Fibroblast of upper back skin (primary cell): ENCODE measurements at regions not wholly inside any gene's neighbourhood (a gene's known extent, or its start where the extent isn't known, plus 50 kb on each side); places are given as distances from the start of the nearest gene placed in this dataset.
A peak's percentile ranks its signal among the peaks of the same experiment; 100 is the strongest.
"Not testable (repeated sequence)": the region's sequence is repeated elsewhere in the genome, so short reads cannot be mapped to it uniquely, and the experiment has no call there.

Experiments used
- DNase-seq: peaks from one replicate; pipeline ENCODE4 v3.0.0-alpha.2; 2013

DNA sequence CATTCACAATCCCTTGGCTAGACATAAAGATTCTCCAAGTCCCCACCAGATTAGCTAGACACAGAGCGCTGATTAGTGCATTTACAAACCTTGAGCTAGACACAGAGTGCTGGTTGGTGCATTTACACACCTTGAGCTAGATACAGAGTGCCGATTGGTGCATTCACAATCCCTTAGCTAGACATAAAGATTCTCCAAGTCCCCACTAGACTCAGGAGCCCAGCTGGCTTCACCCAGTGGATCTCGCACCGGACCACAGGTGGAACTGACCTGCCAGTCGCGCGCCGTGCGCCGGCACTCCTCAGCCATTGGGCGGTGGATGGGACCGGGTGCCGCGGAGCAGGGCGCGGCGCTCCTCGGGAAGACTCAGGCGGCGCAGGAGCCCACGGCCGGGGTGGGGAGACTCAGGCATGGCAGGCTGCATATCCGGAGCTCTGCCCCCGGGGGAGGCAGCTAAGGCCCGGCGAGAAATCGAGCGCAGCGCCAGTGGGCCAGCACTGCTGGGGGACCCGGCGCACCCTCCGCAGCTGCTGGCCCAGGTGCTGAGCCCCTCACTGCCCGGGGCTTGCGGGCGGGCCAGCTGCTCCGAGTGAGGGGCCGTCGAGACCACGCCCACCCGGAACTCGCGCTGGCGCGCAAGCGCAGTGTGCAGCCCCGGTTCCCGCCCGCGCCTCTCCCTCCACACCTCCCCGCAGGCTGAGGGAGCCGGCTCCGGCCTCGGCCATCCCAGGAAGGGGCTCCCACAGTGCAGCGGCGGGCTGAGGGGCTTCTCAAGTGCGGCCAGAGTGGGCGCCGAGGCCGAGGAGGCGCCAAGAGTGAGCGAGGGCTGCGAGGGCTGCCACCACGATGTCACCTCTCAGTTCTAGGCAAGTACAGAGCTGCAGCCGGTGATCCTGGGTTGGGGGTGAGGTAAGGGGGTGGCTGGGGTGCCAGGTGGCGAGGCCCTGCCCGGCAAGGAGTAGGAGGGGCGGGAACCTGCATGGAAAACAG, 773.7 kb upstream of the CITED2 start:
- DNase-seq = not testable (repeated sequence)

- DNase-seq = no peak
Observed at GRCh38 chr6:140140891-140141290, 766.4 kb upstream of the CITED2 start.

GRCh38 chr6:140138311-140139010, 764.0 kb upstream of the CITED2 start:
- no peak for DNase-seq

- no peak for DNase-seq
Observed at GRCh38 chr6:140134224-140134623, 759.8 kb upstream of the CITED2 start.

DNA sequence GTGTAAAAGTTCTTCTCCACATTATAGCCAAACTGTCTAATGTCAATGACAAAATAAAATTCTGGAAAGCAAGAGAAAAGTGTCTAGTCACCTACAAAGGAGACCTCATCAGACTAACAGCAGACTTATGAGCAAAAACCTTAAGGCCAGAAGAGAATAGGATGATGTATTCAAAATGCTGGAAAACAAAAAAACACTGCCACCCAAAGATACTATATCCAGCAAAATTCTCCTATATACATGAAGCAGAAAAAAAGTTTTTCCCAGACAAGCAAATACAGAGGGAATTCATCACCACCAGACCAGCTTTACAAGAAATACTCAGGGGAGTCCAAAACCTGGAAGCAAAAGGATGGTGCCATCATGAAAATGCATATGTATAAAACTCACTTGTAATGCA, 755.6 kb upstream of the CITED2 start:
- no peak for DNase-seq

DNA sequence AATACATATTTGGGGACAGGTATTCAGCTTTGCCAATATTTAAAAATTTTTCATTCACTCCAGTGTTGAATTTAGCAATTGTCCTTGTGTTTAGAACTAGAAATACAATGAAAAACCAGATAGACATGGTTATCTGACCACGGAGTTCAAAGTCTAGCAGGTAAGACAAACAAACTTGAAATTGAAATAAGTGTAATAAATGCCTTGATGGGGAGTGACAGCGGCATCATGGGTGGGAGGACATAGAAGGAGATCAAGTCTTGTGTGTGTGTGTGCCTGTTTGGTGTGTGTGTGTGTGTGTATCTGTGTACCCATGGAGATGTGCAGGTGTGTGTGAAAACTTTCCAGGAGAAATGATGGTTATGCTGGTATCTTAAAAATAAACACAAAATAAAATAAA, 750.0 kb upstream of the CITED2 start:
- no peak for DNase-seq

DNA sequence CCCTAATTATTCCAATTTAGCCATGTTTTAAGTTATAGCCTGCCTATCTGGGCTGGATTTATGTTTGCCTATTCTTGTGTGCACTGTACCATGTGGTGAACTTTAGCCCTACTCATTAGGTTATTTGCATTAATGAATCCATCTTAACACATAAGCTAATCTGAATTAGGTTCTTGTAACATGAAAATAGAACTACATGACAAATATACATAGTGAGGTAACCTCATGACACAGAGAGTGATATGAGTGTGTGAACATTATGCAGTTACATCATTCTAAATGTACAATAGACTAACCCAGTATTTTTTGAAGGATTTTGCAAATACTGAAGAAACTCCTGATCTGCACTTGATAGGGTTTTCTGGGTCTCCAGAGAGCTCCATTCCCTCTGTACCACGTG, 733.7 kb upstream of the CITED2 start:
- no peak for DNase-seq

- no peak for DNase-seq
Observed at GRCh38 chr6:140107216-140107615, 732.8 kb upstream of the CITED2 start.

- DNase-seq = peak; percentile 10
Observed at GRCh38 chr6:140105857-140106256, 731.4 kb upstream of the CITED2 start.

GRCh38 chr6:140105241-140105640, 730.8 kb upstream of the CITED2 start:
- no peak for DNase-seq

DNA sequence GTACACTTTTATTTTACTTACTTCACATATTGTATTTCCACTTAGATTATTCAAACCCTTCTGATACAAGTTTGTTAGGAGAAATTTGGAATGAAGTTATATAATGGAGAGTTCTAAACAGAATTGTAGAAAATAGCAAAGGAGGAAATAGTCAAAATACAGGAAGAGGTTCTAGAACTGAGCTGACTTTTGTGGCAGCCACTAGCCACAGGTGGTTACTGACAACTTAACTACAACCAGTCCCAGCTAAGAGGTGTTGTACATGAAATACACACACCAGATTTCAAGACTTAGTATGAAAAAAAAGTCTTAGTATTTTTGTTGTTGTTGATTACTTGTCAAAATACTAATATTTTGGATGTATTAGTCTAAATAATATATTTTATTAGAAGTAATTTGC, 727.4 kb upstream of the CITED2 start:
- no peak for DNase-seq

- peak; percentile 63 for DNase-seq
Observed at GRCh38 chr6:140101367-140101766, 726.9 kb upstream of the CITED2 start.

- DNase-seq = no peak
Observed at GRCh38 chr6:140095532-140095931, 721.1 kb upstream of the CITED2 start.

- no peak for DNase-seq
Observed at GRCh38 chr6:140091895-140092294, 717.4 kb upstream of the CITED2 start.

DNA sequence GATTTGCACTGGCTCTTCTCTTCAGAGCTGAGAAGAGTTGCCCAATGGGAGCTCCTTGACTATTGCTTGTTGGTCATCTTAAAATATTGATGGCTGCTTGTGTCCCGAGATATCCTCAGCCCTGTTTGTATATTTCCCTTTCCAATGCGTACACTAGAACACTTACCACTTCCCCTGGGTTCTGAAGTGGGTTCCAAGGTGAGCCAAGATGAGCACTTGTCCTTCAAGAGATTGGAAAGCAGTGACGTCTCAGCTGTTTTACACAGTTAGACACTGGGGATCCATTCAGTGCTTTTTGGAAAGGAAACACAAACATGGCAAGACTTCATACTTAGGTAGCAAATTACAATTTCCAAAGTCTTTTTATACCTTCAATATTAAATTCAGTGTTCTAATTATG, 716.4 kb upstream of the CITED2 start:
- no peak for DNase-seq

DNA sequence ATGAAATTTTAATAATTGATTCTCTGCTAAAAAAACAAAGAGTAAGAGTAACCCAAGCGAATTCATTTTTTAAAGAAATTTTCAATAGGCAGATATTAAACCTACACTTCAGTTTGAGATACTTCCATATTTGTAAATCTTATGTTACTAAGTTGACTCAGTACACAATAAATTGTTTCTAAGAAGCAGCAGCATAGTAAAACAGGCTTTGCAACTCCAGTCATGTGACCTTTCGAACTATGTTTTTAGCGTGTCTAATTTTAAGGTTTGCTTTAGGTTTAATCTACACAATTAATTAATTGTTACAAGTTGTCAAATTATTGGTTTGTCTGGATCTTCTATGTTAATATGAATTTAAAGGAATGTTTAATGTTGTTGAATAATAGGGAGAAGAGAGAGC, 708.9 kb upstream of the CITED2 start:
- no peak for DNase-seq

- peak; percentile 94 for DNase-seq
Observed at GRCh38 chr6:140082867-140083297, 708.4 kb upstream of the CITED2 start.

DNA sequence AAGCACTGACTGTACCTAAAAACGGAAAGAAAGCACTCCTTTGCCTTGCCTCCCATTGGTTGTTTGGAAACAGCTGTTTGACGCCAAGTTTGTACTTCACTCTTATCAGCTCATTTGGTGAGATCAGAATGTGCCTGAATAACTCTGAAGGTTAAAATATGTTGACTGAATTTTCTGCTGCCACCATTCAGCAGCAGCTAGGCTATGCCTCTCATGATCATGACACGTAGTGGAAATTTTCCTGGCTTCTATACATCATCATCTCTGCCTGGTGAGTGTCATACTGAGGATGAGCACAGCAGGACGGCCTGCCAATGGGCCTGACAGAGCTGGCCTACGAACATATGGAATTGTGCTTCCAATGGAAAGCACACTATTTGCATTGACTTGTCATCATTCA, 704.9 kb upstream of the CITED2 start:
- DNase-seq = peak; percentile 67

GRCh38 chr6:140078561-140079125, 704.2 kb upstream of the CITED2 start:
- DNase-seq = peak; percentile 100

DNA sequence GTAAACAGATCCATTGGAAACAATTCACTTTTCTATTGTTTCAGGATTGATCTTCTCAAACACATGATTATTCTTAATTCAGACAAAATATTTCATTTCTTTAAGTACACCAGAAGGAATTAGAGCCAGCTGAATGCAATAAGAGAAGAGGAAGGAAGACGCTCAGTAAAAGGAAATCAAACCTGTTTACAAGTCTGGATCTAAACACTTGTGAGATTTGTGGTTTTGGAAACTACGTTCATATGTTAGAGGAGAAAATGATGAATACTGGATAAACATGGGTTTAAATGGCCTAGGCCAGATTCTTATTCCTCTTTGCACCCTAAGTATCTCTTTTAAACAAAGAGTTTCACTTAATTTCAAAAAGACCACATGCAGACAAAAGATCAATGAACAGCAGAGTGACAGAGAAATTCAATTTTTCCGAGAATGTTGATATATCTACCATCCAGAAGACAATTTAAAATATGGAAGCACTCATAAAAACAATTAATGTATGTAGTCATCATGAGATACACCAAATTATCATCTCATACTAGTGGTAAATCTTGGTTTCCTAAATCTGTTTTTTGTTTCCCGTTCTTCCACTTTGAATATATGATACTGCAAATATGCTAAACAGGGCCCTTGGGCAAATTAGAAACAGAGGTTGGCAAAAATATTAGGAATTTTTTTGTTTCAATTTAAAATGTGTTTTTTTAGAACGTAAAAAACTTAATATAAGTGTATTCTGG, 703.5 kb upstream of the CITED2 start:
- peak; percentile 63 for DNase-seq

- no peak for DNase-seq
Observed at GRCh38 chr6:140076105-140076504, 701.7 kb upstream of the CITED2 start.

- peak; percentile 87 for DNase-seq
Observed at GRCh38 chr6:140073456-140073855, 699.0 kb upstream of the CITED2 start.

DNA sequence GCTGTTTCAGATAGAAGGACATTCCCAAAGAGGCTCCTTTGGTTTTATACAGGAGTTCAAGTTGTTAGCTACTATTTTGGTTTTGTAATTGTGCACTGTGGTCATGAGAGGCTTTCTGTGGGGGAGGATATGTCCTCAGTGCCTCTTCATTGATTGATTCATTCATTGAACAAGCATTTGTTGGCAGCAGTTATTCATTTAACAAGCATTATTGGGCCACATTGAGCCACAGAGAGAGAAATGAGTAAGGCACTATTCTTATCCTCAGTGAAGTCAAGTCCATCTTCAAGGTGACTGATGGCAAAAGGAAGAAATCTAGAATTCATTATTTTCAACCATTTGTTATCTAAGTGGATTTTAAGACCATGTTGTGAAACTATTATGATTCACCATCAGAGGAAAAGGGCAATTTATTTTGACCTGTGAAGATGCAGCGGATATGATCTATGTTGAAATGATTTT, 697.2 kb upstream of the CITED2 start:
- peak; percentile 98 for DNase-seq
